Body of pancreas (tissue), 4 donors: ENCODE measurements at regions not wholly inside any gene's neighbourhood (a gene's known extent, or its start where the extent isn't known, plus 50 kb on each side); places are given as distances from the start of the nearest gene placed in this dataset.

Experiments used
- CTCF ChIP-seq, 7 experiments: fragments of 450-650 bp in 4 of 7; fragments of 200-600 bp in 3 of 7; sonication (generic) in 3 of 7; IDR thresholded peaks; one replicate each; pipeline ENCODE4 v1.5.1; 2016 to 2019; ENCODE audit warnings: antibody characterized with exemption in 7 of 7
- POLR2A ChIP-seq, 3 donors: fragments of 450-650 bp; IDR thresholded peaks; one replicate each; pipeline ENCODE4 v1.6.1; 2016; ENCODE audit warnings: antibody characterized with exemption in 3 of 3, mild to moderate bottlenecking in 2 of 3

- no peak for TF ChIP-seq CTCF (IDR thresholded peaks at IDR 0.05)
- no peak for TF ChIP-seq POLR2A (IDR thresholded peaks at IDR 0.05)
Measured at GRCh38 chr10:109281347-109281746, 642.0 kb downstream of the XPNPEP1 start.
